ENCODE measurements at regions not wholly inside any gene's neighbourhood (a gene's known extent, or its start where the extent isn't known, plus 50 kb on each side); places are given as distances from the start of the nearest gene placed in this dataset.

- DNase-seq: no peak
- H3K9me3 ChIP-seq: no peaks in the 10 kb centered on the region
- no peaks in the 10 kb centered on the region for H3K4me1 ChIP-seq
- 62 to 68% methylated on average over 3 of the region's 3 CpGs for WGBS, 2 donors
- H3K27me3 ChIP-seq: no peaks in the 10 kb centered on the region
- H3K27ac ChIP-seq: no peak overlapping the region
- no peak overlapping the region for H3K4me3 ChIP-seq (replicated peaks in 1 of 3)
- intact Hi-C loops (cut with DNase I): no loop called here
- no peak for TF ChIP-seq POLR2A (IDR thresholded peaks at IDR 0.05)
- TF ChIP-seq CTCF (IDR thresholded peaks at IDR 0.05): no peak
- H3K36me3 ChIP-seq: no peaks in the 10 kb centered on the region
Observed at GRCh38 chr2:48207851-48208250, 106.6 kb upstream of the FOXN2 start.

GRCh38 chr2:48209214-48209885 is 105.1 kb upstream of the FOXN2 start:
- TF ChIP-seq POLR2A (IDR thresholded peaks at IDR 0.05) (no peak), CTCF (IDR thresholded peaks at IDR 0.05) (no peak)
- no peak overlapping the region for H3K27ac ChIP-seq
- no peaks in the 10 kb centered on the region for H3K9me3 ChIP-seq
- no peaks in the 10 kb centered on the region for H3K4me1 ChIP-seq
- H3K4me3 ChIP-seq (replicated peaks in 1 of 3): no peak overlapping the region
- H3K36me3 ChIP-seq: no peaks in the 10 kb centered on the region
- intact Hi-C loops (cut with DNase I): no loop called here
- H3K27me3 ChIP-seq: no peaks in the 10 kb centered on the region
- no peak for DNase-seq

- WGBS, 2 donors: 95 to 100% methylated on average over 2 of the region's 2 CpGs
- no peaks in the 10 kb centered on the region for H3K36me3 ChIP-seq
- H3K4me1 ChIP-seq: no peaks in the 10 kb centered on the region
- H3K27ac ChIP-seq: no peak overlapping the region
- no peaks in the 10 kb centered on the region for H3K27me3 ChIP-seq
- H3K9me3 ChIP-seq: no peaks in the 10 kb centered on the region
- TF ChIP-seq POLR2A (IDR thresholded peaks at IDR 0.05) (no peak), CTCF (IDR thresholded peaks at IDR 0.05) (no peak)
- H3K4me3 ChIP-seq (replicated peaks in 1 of 3): no peak overlapping the region
- DNase-seq: no peak
- intact Hi-C loops (cut with DNase I): no loop called here
Observed at GRCh38 chr2:48210189-48210588, 104.3 kb upstream of the FOXN2 start.

GRCh38 chr2:48213646-48214045 is 100.8 kb upstream of the FOXN2 start:
- DNase-seq: no peak
- no peaks in the 10 kb centered on the region for H3K36me3 ChIP-seq
- WGBS, 2 donors: 82 to 95% methylated on average over 3 of the region's 3 CpGs
- TF ChIP-seq POLR2A (IDR thresholded peaks at IDR 0.05) (no peak), CTCF (IDR thresholded peaks at IDR 0.05) (no peak)
- H3K9me3 ChIP-seq: no peaks in the 10 kb centered on the region
- H3K4me1 ChIP-seq: no peaks in the 10 kb centered on the region
- no peak overlapping the region for H3K4me3 ChIP-seq (replicated peaks in 1 of 3)
- intact Hi-C loops (cut with DNase I): no loop called here
- no peak overlapping the region for H3K27ac ChIP-seq
- no peaks in the 10 kb centered on the region for H3K27me3 ChIP-seq

- H3K27me3 ChIP-seq: no peaks in the 10 kb centered on the region
- intact Hi-C loops (cut with DNase I): no loop called here
- H3K4me1 ChIP-seq: no peaks in the 10 kb centered on the region
- no peaks in the 10 kb centered on the region for H3K9me3 ChIP-seq
- no peak overlapping the region for H3K27ac ChIP-seq
- no peak overlapping the region for H3K4me3 ChIP-seq (replicated peaks in 1 of 3)
- no peak for TF ChIP-seq POLR2A (IDR thresholded peaks at IDR 0.05)
- TF ChIP-seq CTCF (IDR thresholded peaks at IDR 0.05): no peak
- 86 to 91% methylated on average over 2 of the region's 2 CpGs for WGBS, 2 donors
- no peak for DNase-seq
- no peaks in the 10 kb centered on the region for H3K36me3 ChIP-seq
Observed at GRCh38 chr2:48218169-48218568, 96.3 kb upstream of the FOXN2 start.
